ENCODE measurements at regions not wholly inside any gene's neighbourhood (a gene's known extent, or its start where the extent isn't known, plus 50 kb on each side); places are given as distances from the start of the nearest gene placed in this dataset.
A peak's percentile ranks its signal among the peaks of the same experiment; 100 is the strongest.

DNA sequence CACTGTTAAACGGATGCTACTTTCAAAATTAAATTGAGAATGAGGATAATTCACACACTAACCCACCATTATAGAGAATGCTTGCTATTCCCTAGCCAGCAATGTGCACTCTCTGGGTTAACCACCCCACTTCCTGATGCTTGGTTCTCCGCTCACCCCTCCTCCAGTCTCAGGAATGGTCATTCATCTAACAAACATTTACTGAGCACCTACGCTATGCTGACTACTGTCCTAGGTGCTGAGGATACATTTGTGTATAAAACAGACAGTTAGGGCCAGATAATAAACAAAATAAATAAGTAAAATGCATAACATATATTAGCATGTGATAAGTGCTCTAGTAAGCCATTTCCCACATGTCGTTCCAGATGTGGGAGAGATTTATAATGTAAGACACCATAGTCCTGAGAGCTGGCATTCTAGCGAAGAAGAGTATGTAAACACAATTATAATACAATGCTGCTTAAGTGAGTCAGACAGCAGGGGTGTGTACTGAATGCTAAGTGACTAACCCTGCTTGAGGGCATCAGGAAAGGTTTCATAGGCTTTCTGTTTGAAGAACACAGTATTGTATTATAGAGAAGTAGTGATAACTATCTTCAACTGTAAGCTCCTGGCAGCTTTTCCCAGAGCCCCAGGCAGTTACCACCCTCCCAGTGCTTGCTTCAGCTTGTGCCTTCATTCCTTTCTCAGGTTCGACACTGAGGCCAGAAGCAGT is 126.7 kb upstream of the CACHD1 start (continued):
- TF ChIP-seq, protein P1, sequence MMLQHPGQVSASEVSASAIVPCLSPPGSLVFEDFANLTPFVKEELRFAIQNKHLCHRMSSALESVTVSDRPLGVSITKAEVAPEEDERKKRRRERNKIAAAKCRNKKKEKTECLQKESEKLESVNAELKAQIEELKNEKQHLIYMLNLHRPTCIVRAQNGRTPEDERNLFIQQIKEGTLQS (IDR thresholded peaks at IDR 0.05), result no peak
- TF ChIP-seq SP1 (IDR thresholded peaks at IDR 0.05; ENCODE audit: low read depth) (peak; percentile 87), RAD21 (IDR thresholded peaks at IDR 0.05; ENCODE audit: low read depth) (peak; percentile 34), SRF (IDR thresholded peaks at IDR 0.05; ENCODE audit: low read depth) (0 out of 2 replicates have a peak, but pooled peaks have one; percentile 61), YY1 (IDR thresholded peaks at IDR 0.05; ENCODE audit: extremely low read depth, insufficient replicate concordance, low read depth, low read length) (no peak), CBX3 (IDR thresholded peaks at IDR 0.05; ENCODE audit: low read depth) (0 out of 2 replicates have a peak, but pooled peaks have one; percentile 72)

- ATAC-seq (peak; percentile 64), DNase-seq (ENCODE audit: low read depth, low spot score) (no peak)
- peak overlapping the region; percentile 64 for H3K4me2 ChIP-seq (ENCODE audit: low read length)
- H2AFZ ChIP-seq (ENCODE audit: low read depth, low read length, poor library complexity, severe bottlenecking), result peak overlapping the region; percentile 76
- no peaks in the 10 kb centered on the region for H3K79me2 ChIP-seq (ENCODE audit: insufficient read depth, low read length)
- H3K36me3 ChIP-seq (ENCODE audit: control insufficient read depth in 1 of 2, insufficient read depth in 2 of 2, low read length in 2 of 2), result no peaks in the 10 kb centered on the region
- H3K4me1 ChIP-seq (ENCODE audit: control insufficient read depth in 1 of 2, insufficient read depth in 2 of 2, low read length in 2 of 2), result peaks cover 20 to 36% of the 10 kb centered on the region in 2 experiments
- H3K27me3 ChIP-seq (ENCODE audit: insufficient read depth, low read length), result no peaks in the 10 kb centered on the region
- H4K20me1 ChIP-seq (ENCODE audit: insufficient read depth), result no peaks in the 10 kb centered on the region
- ChIA-PET RAD21 (ENCODE audit: low non-redundant PET in 1 of 2, low total read pairs in 2 of 2, uncharacterized antibody in 2 of 2, unreplicated experiment in 2 of 2) (no interaction called here), CTCF (no interaction called here), POLR2A (interaction anchor here (1.1 kb wide), 1 partner anchor 9 kb away, joined by 3 read pairs; no protein-coding TSS in a partner anchor)
- no TSS peak for BruUV-seq (replicated peaks)
- no peaks in the 10 kb centered on the region for H3K9me2 ChIP-seq (ENCODE audit: insufficient read depth)
- no peaks in the 10 kb centered on the region for H3K9me3 ChIP-seq (ENCODE audit: control insufficient read depth in 1 of 2, insufficient read depth in 1 of 2, low read depth in 1 of 2, low read length in 2 of 2)
- peak overlapping the region; percentile 64 for H3K27ac ChIP-seq (ENCODE audit: low read depth, low read length)
- TF ChIP-seq, protein P2, sequence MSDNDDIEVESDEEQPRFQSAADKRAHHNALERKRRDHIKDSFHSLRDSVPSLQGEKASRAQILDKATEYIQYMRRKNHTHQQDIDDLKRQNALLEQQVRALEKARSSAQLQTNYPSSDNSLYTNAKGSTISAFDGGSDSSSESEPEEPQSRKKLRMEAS (IDR thresholded peaks at IDR 0.05), result peak; percentile 43; the same call in 1 of the 2 replicates
- TF ChIP-seq, protein P1 (IDR thresholded peaks at IDR 0.05), result 0 out of 2 replicates have a peak, but pooled peaks have one; percentile 1
- peak; percentile 56; the same call in 1 of the 2 replicates for TF ChIP-seq CBX3 (IDR thresholded peaks at IDR 0.05; ENCODE audit: low read depth)
- no peak for TF ChIP-seq ZFX (IDR thresholded peaks at IDR 0.05)
- no peak for TF ChIP-seq FOSL1 (IDR thresholded peaks at IDR 0.05; ENCODE audit: low read depth)
- TF ChIP-seq SIN3A (IDR thresholded peaks at IDR 0.05; ENCODE audit: low read depth), result peak; percentile 5; the same call in 1 of the 2 replicates
- peak overlapping the region; percentile 24 to 43 for H3K4me3 ChIP-seq (replicated peaks in 1 of 2; ENCODE audit: low read depth in 1 of 2, low read length in 2 of 2)
- peak overlapping the region; percentile 37 for H3K9ac ChIP-seq (ENCODE audit: low read length)
- intact Hi-C loops (cut with micrococcal nuclease), result no loop called here
Observed at GRCh38 chr1:64343823-64344190, 126.1 kb upstream of the CACHD1 start.
